RWPE2 (cell line): ENCODE measurements at regions not wholly inside any gene's neighbourhood (a gene's known extent, or its start where the extent isn't known, plus 50 kb on each side); places are given as distances from the start of the nearest gene placed in this dataset.

Experiments used
- ATAC-seq: fragments of 200-7000 bp; cut with Tn5 transposase; 3 replicates; pipeline ENCODE4 v1.9.1; 2021; ENCODE audit warnings: low read depth
- DNase-seq: peaks from one replicate; pipeline ENCODE4 v3.0.0-alpha.2; 2020; ENCODE audit warnings: low spot score
- H3K27ac ChIP-seq: fragments of 450-650 bp; 2 replicates; pipeline ENCODE4 v1.5.1; 2017; ENCODE audit warnings: mild to moderate bottlenecking; ENCODE audit not compliant: poor library complexity, severe bottlenecking
- H3K27me3 ChIP-seq: fragments of 250-450 bp; sonication (Bioruptor Pico); 2 replicates; pipeline ENCODE4 v1.5.1; 2021; ENCODE audit warnings: mild to moderate bottlenecking, moderate library complexity; ENCODE audit not compliant: insufficient read depth, poor library complexity, severe bottlenecking
- H3K36me3 ChIP-seq: fragments of 250-450 bp; sonication (Bioruptor Pico); 2 replicates; pipeline ENCODE4 v1.5.1; 2020; ENCODE audit warnings: low read depth, mild to moderate bottlenecking, moderate library complexity
- H3K4me1 ChIP-seq: fragments of 250-450 bp; sonication (Bioruptor Pico); 2 replicates; pipeline ENCODE4 v1.5.1; 2021; ENCODE audit warnings: mild to moderate bottlenecking, moderate library complexity; ENCODE audit not compliant: insufficient read depth, poor library complexity, severe bottlenecking
- H3K4me3 ChIP-seq: fragments of 250-450 bp; sonication (Bioruptor Pico); 2 replicates; pipeline ENCODE4 v1.5.1; 2021; ENCODE audit warnings: mild to moderate bottlenecking, moderate library complexity; ENCODE audit not compliant: severe bottlenecking
- H3K9me3 ChIP-seq: fragments of 250-450 bp; sonication (Bioruptor Pico); 2 replicates; pipeline ENCODE4 v1.5.1; 2021; ENCODE audit warnings: mild to moderate bottlenecking, moderate library complexity; ENCODE audit not compliant: severe bottlenecking
- TF ChIP-seq, protein P1 (sequence below): fragments of 450-650 bp; IDR thresholded peaks from one replicate; pipeline ENCODE4 v1.5.1; 2017; ENCODE audit warnings: mild to moderate bottlenecking, moderate library complexity; ENCODE audit not compliant: poor library complexity, severe bottlenecking

GRCh38 chr14:105817971-105818711, 291.8 kb downstream of the TMEM121 start:
- H3K9me3 ChIP-seq: no peaks in the 10 kb centered on the region

GRCh38 chr14:105818712-105819005, 292.3 kb downstream of the TMEM121 start:
- TF ChIP-seq, protein P1, sequence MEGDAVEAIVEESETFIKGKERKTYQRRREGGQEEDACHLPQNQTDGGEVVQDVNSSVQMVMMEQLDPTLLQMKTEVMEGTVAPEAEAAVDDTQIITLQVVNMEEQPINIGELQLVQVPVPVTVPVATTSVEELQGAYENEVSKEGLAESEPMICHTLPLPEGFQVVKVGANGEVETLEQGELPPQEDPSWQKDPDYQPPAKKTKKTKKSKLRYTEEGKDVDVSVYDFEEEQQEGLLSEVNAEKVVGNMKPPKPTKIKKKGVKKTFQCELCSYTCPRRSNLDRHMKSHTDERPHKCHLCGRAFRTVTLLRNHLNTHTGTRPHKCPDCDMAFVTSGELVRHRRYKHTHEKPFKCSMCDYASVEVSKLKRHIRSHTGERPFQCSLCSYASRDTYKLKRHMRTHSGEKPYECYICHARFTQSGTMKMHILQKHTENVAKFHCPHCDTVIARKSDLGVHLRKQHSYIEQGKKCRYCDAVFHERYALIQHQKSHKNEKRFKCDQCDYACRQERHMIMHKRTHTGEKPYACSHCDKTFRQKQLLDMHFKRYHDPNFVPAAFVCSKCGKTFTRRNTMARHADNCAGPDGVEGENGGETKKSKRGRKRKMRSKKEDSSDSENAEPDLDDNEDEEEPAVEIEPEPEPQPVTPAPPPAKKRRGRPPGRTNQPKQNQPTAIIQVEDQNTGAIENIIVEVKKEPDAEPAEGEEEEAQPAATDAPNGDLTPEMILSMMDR: no peak
- Histone ChIP-seq H3K9me3 (no peaks in the 10 kb centered on the region), H3K36me3 (no peaks in the 10 kb centered on the region), H3K27me3 (peaks cover 9% of the 10 kb centered on the region), H3K4me3 (no peak overlapping the region), H3K4me1 (no peaks in the 10 kb centered on the region), H3K27ac (no peak overlapping the region)
- DNase-seq: no peak
- no peak for ATAC-seq

More at GRCh38 chr14:105817971-105818711, 291.8 kb downstream of the TMEM121 start:
- no peak overlapping the region for H3K4me3 ChIP-seq
- H3K27ac ChIP-seq: no peak overlapping the region
- no peaks in the 10 kb centered on the region for H3K4me1 ChIP-seq
- TF ChIP-seq, protein P1: no peak
- peaks cover 9% of the 10 kb centered on the region for H3K27me3 ChIP-seq
- DNase-seq (no peak), ATAC-seq (no peak)
- H3K36me3 ChIP-seq: no peaks in the 10 kb centered on the region

DNA sequence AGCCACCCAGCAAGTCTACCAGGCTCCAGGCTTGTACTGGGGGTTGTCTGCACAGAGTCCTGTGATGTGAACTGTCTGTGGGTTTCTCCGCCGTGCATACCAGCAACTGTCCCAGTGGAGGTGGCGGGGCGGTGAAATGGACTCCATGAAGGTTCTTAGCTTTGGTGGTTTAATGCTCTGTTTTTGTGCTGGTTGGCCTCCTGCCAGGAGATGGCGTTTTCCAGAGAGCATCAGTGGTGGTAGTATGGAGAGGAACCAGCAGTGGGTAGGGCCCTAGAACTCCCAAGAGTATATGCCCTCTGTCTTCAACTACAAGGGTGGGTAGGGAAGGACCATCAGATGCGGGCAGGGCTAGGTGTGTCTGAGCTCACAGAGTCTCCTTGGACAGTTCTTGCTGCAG, 303.8 kb downstream of the TMEM121 start:
- DNase-seq: peak; percentile 55
- Histone ChIP-seq H3K4me3 (no peak overlapping the region), H3K36me3 (no peaks in the 10 kb centered on the region), H3K27ac (no peak overlapping the region), H3K9me3 (peaks cover 4% of the 10 kb centered on the region), H3K4me1 (no peaks in the 10 kb centered on the region), H3K27me3 (peaks cover 29% of the 10 kb centered on the region)
- no peak for ATAC-seq
- TF ChIP-seq, protein P1: no peak

- peaks cover 4% of the 10 kb centered on the region for H3K9me3 ChIP-seq
- H3K4me3 ChIP-seq: no peak overlapping the region
- DNase-seq (no peak), ATAC-seq (no peak)
- H3K4me1 ChIP-seq: no peaks in the 10 kb centered on the region
- H3K36me3 ChIP-seq: no peaks in the 10 kb centered on the region
- TF ChIP-seq, protein P1: no peak
- H3K27me3 ChIP-seq: peaks cover 16% of the 10 kb centered on the region
- no peak overlapping the region for H3K27ac ChIP-seq
These were observed 309.8 kb downstream of the TMEM121 start for GRCh38 chr14:105836160-105836559.

GRCh38 chr14:105836730-105837129, 310.3 kb downstream of the TMEM121 start:
- no peaks in the 10 kb centered on the region for H3K4me1 ChIP-seq
- H3K36me3 ChIP-seq: no peaks in the 10 kb centered on the region
- peaks cover 4% of the 10 kb centered on the region for H3K9me3 ChIP-seq
- TF ChIP-seq, protein P1: no peak
- ATAC-seq: no peak
- H3K4me3 ChIP-seq: no peak overlapping the region
- no peak overlapping the region for H3K27ac ChIP-seq
- peaks cover 11% of the 10 kb centered on the region for H3K27me3 ChIP-seq
- peak; percentile 48 for DNase-seq
